ENCODE measurements at regions not wholly inside any gene's neighbourhood (a gene's known extent, or its start where the extent isn't known, plus 50 kb on each side); places are given as distances from the start of the nearest gene placed in this dataset.
"Not testable (repeated sequence)": the region's sequence is repeated elsewhere in the genome, so short reads cannot be mapped to it uniquely, and the experiment has no call there.

- H3K4me3 ChIP-seq = no peak overlapping the region
- H3K27me3 ChIP-seq (ENCODE audit: insufficient read depth in 3 of 3, low read length in 2 of 3) = no peaks in the 10 kb centered on the region
- TF ChIP-seq CTCF (IDR thresholded peaks at IDR 0.05) = no peak
- ATAC-seq (no peak), DNase-seq (no peak)
- no peak overlapping the region for H3K27ac ChIP-seq
- H3K36me3 ChIP-seq (ENCODE audit: insufficient read depth in 1 of 2, low read depth in 1 of 2) = no peaks in the 10 kb centered on the region
- intact Hi-C loops (cut with DNase I) = no loop called here
- WGBS, 3 donors = 53 to 58% (median 53%) methylated on average over 4 of the region's 4 CpGs
- H3K9me3 ChIP-seq = no peaks in the 10 kb centered on the region
- no peaks in the 10 kb centered on the region for H3K4me1 ChIP-seq
These were observed 77.1 kb upstream of the IGFBP7 start for GRCh38 chr4:57187246-57187645.

GRCh38 chr4:57184378-57185029, 74.3 kb upstream of the IGFBP7 start:
- Histone ChIP-seq H3K4me1 (no peaks in the 10 kb centered on the region), H3K36me3 (ENCODE audit: insufficient read depth in 1 of 2, low read depth in 1 of 2) (no peaks in the 10 kb centered on the region), H3K27ac (no peak overlapping the region), H3K9me3 (no peaks in the 10 kb centered on the region), H3K27me3 (ENCODE audit: insufficient read depth in 3 of 3, low read length in 2 of 3) (no peaks in the 10 kb centered on the region), H3K4me3 (no peak overlapping the region)
- no peak for DNase-seq
- WGBS, 3 donors = 58 to 65% (median 61%) methylated on average over 18 of the region's 18 CpGs
- ATAC-seq = no peak
- no peak for TF ChIP-seq CTCF (IDR thresholded peaks at IDR 0.05)
- intact Hi-C loops (cut with DNase I) = no loop called here

- ATAC-seq (no peak), DNase-seq (no peak)
- no peaks in the 10 kb centered on the region for H3K36me3 ChIP-seq (ENCODE audit: insufficient read depth in 1 of 2, low read depth in 1 of 2)
- 47 to 54% (median 54%) methylated on average over 8 of the region's 8 CpGs for WGBS, 3 donors
- H3K4me3 ChIP-seq = no peak overlapping the region
- H3K4me1 ChIP-seq = no peaks in the 10 kb centered on the region
- H3K9me3 ChIP-seq = no peaks in the 10 kb centered on the region
- H3K27me3 ChIP-seq (ENCODE audit: insufficient read depth in 3 of 3, low read length in 2 of 3) = no peaks in the 10 kb centered on the region
- TF ChIP-seq CTCF (IDR thresholded peaks at IDR 0.05) = no peak
- intact Hi-C loops (cut with DNase I) = no loop called here
- no peak overlapping the region for H3K27ac ChIP-seq
These were observed 72.1 kb upstream of the IGFBP7 start for GRCh38 chr4:57182132-57182874.

GRCh38 chr4:57173136-57173535, 63.0 kb upstream of the IGFBP7 start:
- H3K36me3 ChIP-seq (ENCODE audit: insufficient read depth in 1 of 2, low read depth in 1 of 2); DNase-seq; intact Hi-C loops (cut with DNase I); H3K9me3 ChIP-seq; H3K27ac ChIP-seq; H3K4me3 ChIP-seq; H3K4me1 ChIP-seq; ATAC-seq; H3K27me3 ChIP-seq (ENCODE audit: insufficient read depth in 3 of 3, low read length in 2 of 3): not testable (repeated sequence)
- 93 to 98% (median 96%) methylated on average over 16 to 30 of the region's 30 CpGs for WGBS, 3 donors

GRCh38 chr4:57172065-57172464, 61.9 kb upstream of the IGFBP7 start:
- intact Hi-C loops (cut with DNase I) = no loop called here
- 38 to 50% (median 40%) methylated on average over 3 of the region's 3 CpGs for WGBS, 3 donors
- ATAC-seq = no peak
- no peak for TF ChIP-seq CTCF (IDR thresholded peaks at IDR 0.05)
- H3K4me1 ChIP-seq = no peaks in the 10 kb centered on the region
- no peak overlapping the region for H3K27ac ChIP-seq
- no peak for DNase-seq
- H3K27me3 ChIP-seq (ENCODE audit: insufficient read depth in 3 of 3, low read length in 2 of 3) = no peaks in the 10 kb centered on the region
- H3K9me3 ChIP-seq = no peaks in the 10 kb centered on the region
- no peaks in the 10 kb centered on the region for H3K36me3 ChIP-seq (ENCODE audit: insufficient read depth in 1 of 2, low read depth in 1 of 2)
- H3K4me3 ChIP-seq = no peak overlapping the region

Measured in psoas muscle (tissue), 7 donors.